Thyroid gland (tissue), 4 donors: ENCODE measurements at regions not wholly inside any gene's neighbourhood (a gene's known extent, or its start where the extent isn't known, plus 50 kb on each side); places are given as distances from the start of the nearest gene placed in this dataset.

Experiments
- CTCF ChIP-seq, 6 experiments: fragments of 200-600 bp in 3 of 6; fragments of 450-650 bp in 3 of 6; sonication (generic) in 3 of 6; IDR thresholded peaks; one replicate each; pipeline ENCODE4 v1.5.1; 2016 to 2019; ENCODE audit warnings: antibody characterized with exemption in 6 of 6, mild to moderate bottlenecking in 2 of 6, inconsistent platforms in 1 of 6, moderate library complexity in 1 of 6
- POLR2A ChIP-seq, 2 donors: fragments of 450-650 bp; IDR thresholded peaks; one replicate each; pipeline ENCODE4 v1.6.1; 2017; ENCODE audit warnings: antibody characterized with exemption in 2 of 2, mild to moderate bottlenecking in 2 of 2, moderate library complexity in 1 of 2

DNA sequence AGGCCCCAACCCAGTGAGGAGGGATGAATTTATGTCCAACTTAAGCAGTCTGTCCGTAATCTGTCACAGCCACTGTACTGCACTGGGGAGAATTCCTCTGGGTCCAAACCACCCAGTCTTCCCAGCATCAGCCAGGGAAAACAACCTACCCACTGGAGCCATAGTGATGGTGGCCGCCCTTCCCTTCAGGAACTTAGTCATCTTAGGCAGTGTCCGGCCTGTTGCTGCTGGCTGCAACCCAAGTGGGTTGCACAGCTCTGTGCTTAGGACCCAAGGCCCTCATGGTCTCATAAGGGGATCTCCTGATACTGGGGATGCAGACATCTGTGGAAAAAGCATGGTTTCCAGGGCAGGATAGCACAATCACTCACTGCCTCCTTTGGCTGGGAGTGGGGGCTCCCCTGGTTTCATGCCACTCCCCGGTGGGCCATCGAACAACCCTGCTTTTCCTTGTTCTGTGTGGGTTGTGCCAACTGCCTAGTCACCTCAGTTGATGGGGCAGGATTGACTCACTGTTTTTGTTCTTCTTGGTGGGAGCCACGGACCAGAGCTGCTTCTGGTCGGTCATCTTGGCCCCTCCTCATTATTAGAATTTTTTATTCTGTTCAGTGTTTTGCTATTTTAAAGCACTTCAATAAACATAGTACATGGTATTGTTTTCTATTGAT is 591.9 kb downstream of the DOK5 start:
- TF ChIP-seq CTCF (IDR thresholded peaks at IDR 0.05) (no peak), POLR2A (IDR thresholded peaks at IDR 0.05) (no peak)
